Fibroblast of lung (primary cell): ENCODE measurements at regions not wholly inside any gene's neighbourhood (a gene's known extent, or its start where the extent isn't known, plus 50 kb on each side); places are given as distances from the start of the nearest gene placed in this dataset.

Source experiments
- EZH2 ChIP-seq: IDR thresholded peaks from 2 replicates; pipeline ENCODE4 v1.5.1; 2012; ENCODE audit warnings: low read length, control low read depth, mild to moderate bottlenecking; ENCODE audit errors: missing control alignments
- TF ChIP-seq, protein P1 (sequence below), 2 donors: IDR thresholded peaks in 1 of 2; conservative IDR thresholded peaks in 1 of 2; 1 replicate in 1 of 2; 2 replicates in 1 of 2; pipeline ENCODE4 v1.5.1; 2011 to 2012; ENCODE audit warnings: low read length in 2 of 2, control low read depth in 1 of 2, inconsistent platforms in 1 of 2, low read depth in 1 of 2, mild to moderate bottlenecking in 1 of 2

DNA sequence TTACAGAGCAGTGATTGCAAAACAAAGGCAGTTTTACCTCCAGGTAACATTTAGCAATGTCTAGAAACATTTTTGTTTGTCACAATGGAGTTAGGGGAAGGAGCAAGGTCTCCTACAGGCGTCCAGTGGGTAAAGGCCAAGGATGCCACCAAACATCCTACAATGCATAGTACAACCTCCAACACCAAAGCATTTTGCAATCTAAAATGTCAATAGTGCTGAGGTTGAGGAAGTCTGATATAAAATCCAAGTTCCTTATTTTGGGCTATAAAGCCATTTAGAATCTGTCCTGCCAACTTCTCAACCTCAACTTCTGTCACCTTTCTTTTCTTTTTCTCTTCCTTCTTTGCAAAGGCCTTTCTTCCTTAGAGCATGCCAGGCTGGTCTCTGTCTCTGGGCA lies 111.2 kb downstream of the FASLG start:
- TF ChIP-seq, protein P1, sequence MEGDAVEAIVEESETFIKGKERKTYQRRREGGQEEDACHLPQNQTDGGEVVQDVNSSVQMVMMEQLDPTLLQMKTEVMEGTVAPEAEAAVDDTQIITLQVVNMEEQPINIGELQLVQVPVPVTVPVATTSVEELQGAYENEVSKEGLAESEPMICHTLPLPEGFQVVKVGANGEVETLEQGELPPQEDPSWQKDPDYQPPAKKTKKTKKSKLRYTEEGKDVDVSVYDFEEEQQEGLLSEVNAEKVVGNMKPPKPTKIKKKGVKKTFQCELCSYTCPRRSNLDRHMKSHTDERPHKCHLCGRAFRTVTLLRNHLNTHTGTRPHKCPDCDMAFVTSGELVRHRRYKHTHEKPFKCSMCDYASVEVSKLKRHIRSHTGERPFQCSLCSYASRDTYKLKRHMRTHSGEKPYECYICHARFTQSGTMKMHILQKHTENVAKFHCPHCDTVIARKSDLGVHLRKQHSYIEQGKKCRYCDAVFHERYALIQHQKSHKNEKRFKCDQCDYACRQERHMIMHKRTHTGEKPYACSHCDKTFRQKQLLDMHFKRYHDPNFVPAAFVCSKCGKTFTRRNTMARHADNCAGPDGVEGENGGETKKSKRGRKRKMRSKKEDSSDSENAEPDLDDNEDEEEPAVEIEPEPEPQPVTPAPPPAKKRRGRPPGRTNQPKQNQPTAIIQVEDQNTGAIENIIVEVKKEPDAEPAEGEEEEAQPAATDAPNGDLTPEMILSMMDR (conservative IDR thresholded peaks at IDR 0.05 in 1 of 2, IDR thresholded peaks at IDR 0.05 in 1 of 2; ENCODE audit: low read depth in 1 of 2, low read length in 2 of 2): no peak
- TF ChIP-seq EZH2: no peak
